HL-60 (cell line): ENCODE measurements at regions not wholly inside any gene's neighbourhood (a gene's known extent, or its start where the extent isn't known, plus 50 kb on each side); places are given as distances from the start of the nearest gene placed in this dataset.

Source experiments
- POLR2AphosphoS5 ChIP-seq: IDR thresholded peaks from 2 replicates; pipeline ENCODE4 v1.6.1; 2012; ENCODE audit warnings: low read depth
- SPI1 ChIP-seq: IDR thresholded peaks from 2 replicates; pipeline ENCODE4 v1.6.1; 2012; ENCODE audit warnings: low read depth, mild to moderate bottlenecking, borderline replicate concordance
- TF ChIP-seq, protein P1 (sequence below): IDR thresholded peaks from one replicate; pipeline ENCODE4 v1.5.1; 2011; ENCODE audit warnings: low read length, control low read depth, inconsistent platforms; ENCODE audit not compliant: insufficient read depth

DNA sequence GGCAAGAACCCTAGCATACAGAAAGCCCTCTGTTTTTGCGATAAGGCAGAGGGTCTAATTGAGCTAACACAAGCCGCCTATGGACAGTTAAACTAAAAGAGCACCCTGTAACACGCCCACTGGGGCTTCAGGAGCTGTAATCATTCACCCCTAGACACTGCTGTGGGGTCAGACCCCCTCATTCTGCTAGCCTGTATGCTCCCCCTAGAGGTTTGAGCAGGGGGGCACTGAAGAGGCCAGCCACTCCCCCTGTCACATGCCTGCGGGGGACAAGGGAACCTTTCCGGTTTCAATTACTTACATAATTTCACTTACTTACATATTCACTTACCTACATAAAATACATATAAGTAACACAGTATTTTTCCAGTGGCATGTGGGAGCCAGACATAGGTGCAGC lies 469.5 kb upstream of the FAM241A start:
- TF ChIP-seq, protein P1, sequence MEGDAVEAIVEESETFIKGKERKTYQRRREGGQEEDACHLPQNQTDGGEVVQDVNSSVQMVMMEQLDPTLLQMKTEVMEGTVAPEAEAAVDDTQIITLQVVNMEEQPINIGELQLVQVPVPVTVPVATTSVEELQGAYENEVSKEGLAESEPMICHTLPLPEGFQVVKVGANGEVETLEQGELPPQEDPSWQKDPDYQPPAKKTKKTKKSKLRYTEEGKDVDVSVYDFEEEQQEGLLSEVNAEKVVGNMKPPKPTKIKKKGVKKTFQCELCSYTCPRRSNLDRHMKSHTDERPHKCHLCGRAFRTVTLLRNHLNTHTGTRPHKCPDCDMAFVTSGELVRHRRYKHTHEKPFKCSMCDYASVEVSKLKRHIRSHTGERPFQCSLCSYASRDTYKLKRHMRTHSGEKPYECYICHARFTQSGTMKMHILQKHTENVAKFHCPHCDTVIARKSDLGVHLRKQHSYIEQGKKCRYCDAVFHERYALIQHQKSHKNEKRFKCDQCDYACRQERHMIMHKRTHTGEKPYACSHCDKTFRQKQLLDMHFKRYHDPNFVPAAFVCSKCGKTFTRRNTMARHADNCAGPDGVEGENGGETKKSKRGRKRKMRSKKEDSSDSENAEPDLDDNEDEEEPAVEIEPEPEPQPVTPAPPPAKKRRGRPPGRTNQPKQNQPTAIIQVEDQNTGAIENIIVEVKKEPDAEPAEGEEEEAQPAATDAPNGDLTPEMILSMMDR = no peak
- TF ChIP-seq SPI1 = no peak
- TF ChIP-seq POLR2AphosphoS5 = no peak
